ENCODE measurements at regions not wholly inside any gene's neighbourhood (a gene's known extent, or its start where the extent isn't known, plus 50 kb on each side); places are given as distances from the start of the nearest gene placed in this dataset.
"Not testable (repeated sequence)": the region's sequence is repeated elsewhere in the genome, so short reads cannot be mapped to it uniquely, and the experiment has no call there.

GRCh38 chr16:22436823-22437652, 62.6 kb upstream of the CDR2 start:
- DNase-seq (ENCODE audit: low read depth in 2 of 2), result peak; percentile 33 to 54

DNA sequence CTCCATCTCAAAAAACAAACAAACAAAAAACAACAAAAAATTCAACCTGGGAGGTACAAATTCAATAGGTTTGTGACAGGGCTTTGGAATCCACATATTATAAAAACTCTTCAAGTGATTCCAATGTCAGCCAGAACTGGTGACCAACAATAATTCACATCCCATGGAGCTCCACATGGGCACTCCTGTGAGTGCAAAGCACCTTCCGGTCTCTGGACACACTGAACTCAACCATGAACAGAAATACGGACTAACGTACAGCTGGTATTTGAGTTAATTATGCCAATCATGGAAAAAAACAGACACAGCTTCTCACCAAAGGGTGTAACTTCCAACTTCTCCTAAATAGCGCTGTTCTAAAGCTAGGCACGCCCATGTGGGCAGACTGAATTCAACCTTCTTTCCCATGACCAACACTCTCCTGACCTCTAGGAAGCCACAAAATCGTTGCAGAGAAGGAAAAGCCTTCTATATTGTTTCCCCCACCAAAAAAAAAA, 62.0 kb upstream of the CDR2 start:
- DNase-seq (ENCODE audit: low read depth in 2 of 2), result not testable (repeated sequence)

GRCh38 chr16:22431314-22431713, 56.9 kb upstream of the CDR2 start:
- not testable (repeated sequence) for DNase-seq (ENCODE audit: low read depth in 2 of 2)

DNA sequence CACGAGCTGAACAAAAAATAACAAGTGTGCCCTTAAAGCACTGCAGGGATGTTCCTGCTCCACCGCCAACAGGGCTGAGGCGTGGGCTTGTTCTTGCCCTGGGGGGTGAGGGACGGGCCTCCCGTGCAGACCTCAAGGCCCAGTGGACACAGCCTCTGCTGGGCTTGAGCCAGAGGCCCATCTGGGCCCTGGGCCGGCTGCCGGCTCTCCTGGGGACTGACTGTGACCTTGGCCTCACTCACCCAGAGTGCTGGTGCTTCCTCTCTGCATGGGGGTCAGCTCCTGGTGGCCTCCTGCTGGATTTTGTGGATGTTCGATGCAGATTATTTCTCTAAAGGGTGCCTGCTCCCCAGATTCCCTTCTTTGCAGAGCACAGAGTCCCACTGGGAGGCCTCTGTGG, 54.2 kb upstream of the CDR2 start:
- no peak for DNase-seq (ENCODE audit: low read depth in 2 of 2)

DNA sequence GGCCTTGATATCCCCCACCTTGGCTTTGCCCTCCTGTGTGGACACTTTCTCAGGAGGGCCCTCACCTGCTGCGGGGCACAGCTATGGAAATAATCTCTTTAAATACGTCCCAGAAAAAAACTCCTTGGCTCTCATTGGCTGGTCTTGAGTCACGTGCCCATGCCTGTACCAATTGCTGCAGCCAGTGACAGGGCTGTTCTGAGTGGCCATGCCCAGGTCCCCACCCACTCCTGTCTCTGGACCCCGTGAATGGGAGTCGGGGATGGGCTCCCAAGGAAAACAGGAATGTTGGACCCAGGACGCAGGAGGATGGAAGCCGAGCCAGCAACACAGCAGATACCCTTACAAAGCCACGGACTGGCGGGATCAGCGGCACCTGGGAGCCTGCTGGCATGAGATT, 53.1 kb upstream of the CDR2 start:
- no peak for DNase-seq (ENCODE audit: low read depth in 2 of 2)

GRCh38 chr16:22425847-22426246, 51.4 kb upstream of the CDR2 start:
- no peak for DNase-seq (ENCODE audit: low read depth in 2 of 2)

DNA sequence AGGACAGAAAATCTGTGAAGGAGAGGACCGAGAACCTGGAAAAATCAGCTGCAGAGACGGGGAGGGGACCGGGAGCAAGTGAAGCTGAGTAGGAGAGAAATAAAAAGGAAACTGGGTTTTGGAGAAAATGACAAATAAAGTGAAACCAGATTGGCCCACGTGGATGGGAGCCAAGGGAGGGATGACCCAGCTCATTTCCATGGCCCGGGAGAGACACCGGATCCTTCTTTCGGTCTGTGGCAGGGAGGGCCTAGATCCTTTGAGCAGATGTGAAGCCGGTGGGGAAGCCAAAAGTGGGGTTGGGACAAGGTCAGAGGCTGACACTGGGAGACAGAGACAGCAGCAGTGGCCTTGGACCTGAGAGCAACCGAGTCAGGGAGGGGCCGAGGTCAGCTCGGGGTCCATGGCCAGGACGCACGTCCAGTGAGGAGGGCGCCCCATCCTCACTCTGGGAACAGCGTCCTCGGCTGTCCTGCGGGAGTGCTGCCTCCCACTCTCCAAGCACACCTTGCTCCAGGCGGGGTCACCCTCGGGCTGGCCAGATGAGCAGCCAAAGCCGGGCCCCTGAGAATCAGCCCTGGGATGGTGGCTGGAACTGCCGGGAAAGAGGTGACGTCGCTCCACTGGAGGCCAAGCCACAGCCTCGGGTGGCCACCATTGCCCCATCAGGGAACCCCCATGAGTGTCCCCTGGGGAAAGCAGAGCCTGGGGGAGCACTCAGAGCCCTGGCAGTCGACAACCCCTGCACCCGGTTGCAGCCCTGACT, 50.8 kb upstream of the CDR2 start:
- DNase-seq (ENCODE audit: low read depth in 2 of 2), result no peak

DNA sequence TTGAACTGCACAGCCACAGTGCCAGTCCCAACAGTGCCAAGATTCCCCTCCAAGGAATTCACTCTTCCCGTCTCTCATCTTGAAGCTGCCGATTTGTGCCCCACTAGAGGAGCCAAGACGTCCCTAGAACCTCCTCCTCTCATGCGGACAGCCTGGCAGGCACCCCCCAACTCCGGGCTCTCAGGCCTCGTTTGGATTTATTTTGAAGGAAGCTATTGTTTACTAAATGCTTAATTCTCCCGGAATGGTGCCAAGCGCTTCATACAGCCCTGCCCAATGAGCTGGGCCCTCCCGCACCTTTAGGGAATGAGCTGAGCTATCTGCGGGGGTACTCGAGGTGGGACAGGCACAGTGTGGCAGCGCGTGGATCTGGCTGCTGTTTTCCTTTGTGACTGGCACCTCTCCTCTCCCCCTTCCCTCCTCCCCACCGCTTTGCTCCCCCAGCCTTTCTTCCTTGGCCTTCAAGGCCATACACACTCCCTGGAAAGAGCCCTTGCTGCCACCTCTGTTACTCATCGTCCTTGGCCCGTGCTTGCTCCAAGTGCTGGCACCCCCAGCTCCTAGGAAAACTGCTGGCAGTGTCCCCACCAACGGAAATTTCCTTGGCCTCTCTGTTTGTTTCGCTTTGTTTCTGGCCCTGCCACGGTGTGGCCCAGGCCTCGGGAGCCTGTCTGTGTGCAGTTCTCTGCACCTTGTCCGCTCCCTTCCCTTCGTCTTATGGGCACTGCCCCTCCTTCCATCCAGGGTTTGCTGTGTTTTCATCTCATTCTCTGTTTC, 49.9 kb upstream of the CDR2 start:
- no peak for DNase-seq (ENCODE audit: low read depth in 2 of 2)
